ENCODE measurements at regions not wholly inside any gene's neighbourhood (a gene's known extent, or its start where the extent isn't known, plus 50 kb on each side); places are given as distances from the start of the nearest gene placed in this dataset.

- TF ChIP-seq CTCF (conservative IDR thresholded peaks at IDR 0.05 in 1 of 2, IDR thresholded peaks at IDR 0.05 in 1 of 2; ENCODE audit: extremely low read depth in 1 of 2, insufficient read depth in 1 of 2, low read depth in 1 of 2, low read length in 2 of 2) (no peak), EZH2 (IDR thresholded peaks at IDR 0.05; ENCODE audit: borderline replicate concordance, low read length) (no peak)
Measured at GRCh38 chr4:38510201-38510600, 153.8 kb upstream of the KLF3 start.
